AG08396 (cell line): ENCODE measurements at regions not wholly inside any gene's neighbourhood (a gene's known extent, or its start where the extent isn't known, plus 50 kb on each side); places are given as distances from the start of the nearest gene placed in this dataset.

Source experiments
- DNase-seq: peaks from one replicate; pipeline ENCODE4 v3.0.0; 2012; ENCODE audit warnings: low spot score, mixed read lengths

- no peak for DNase-seq
Observed at GRCh38 chr3:177813322-177813721, 616.0 kb upstream of the TBL1XR1 start.

- DNase-seq = peak; percentile 46
Observed at GRCh38 chr3:177816667-177817208, 619.5 kb upstream of the TBL1XR1 start.

GRCh38 chr3:177817751-177818150 is 620.5 kb upstream of the TBL1XR1 start:
- DNase-seq = no peak

- no peak for DNase-seq
Observed at GRCh38 chr3:177818712-177819240, 621.5 kb upstream of the TBL1XR1 start.

GRCh38 chr3:177820683-177821316 is 623.5 kb upstream of the TBL1XR1 start:
- no peak for DNase-seq

GRCh38 chr3:177822681-177823096 is 625.4 kb upstream of the TBL1XR1 start:
- no peak for DNase-seq

- no peak for DNase-seq
Observed at GRCh38 chr3:177823701-177824189, 626.5 kb upstream of the TBL1XR1 start.

- DNase-seq = peak; percentile 40
Observed at GRCh38 chr3:177824190-177824786, 627.0 kb upstream of the TBL1XR1 start.

- no peak for DNase-seq
Observed at GRCh38 chr3:177824841-177825240, 627.6 kb upstream of the TBL1XR1 start.

GRCh38 chr3:177826253-177826652 is 629.0 kb upstream of the TBL1XR1 start:
- DNase-seq = no peak

GRCh38 chr3:177827511-177828207 is 630.4 kb upstream of the TBL1XR1 start:
- DNase-seq = peak; percentile 20

- no peak for DNase-seq
Observed at GRCh38 chr3:177828208-177828565, 630.9 kb upstream of the TBL1XR1 start.

- no peak for DNase-seq
Observed at GRCh38 chr3:177830411-177830849, 633.1 kb upstream of the TBL1XR1 start.

- DNase-seq = no peak
Observed at GRCh38 chr3:177831361-177831760, 634.1 kb upstream of the TBL1XR1 start.

GRCh38 chr3:177832880-177833279 is 635.6 kb upstream of the TBL1XR1 start:
- DNase-seq = no peak

- no peak for DNase-seq
Observed at GRCh38 chr3:177833332-177833731, 636.0 kb upstream of the TBL1XR1 start.

GRCh38 chr3:177835008-177835407 is 637.7 kb upstream of the TBL1XR1 start:
- DNase-seq = peak; percentile 29

- peak; percentile 48 for DNase-seq
Observed at GRCh38 chr3:177835917-177836316, 638.6 kb upstream of the TBL1XR1 start.

- DNase-seq = no peak
Observed at GRCh38 chr3:177836671-177837070, 639.4 kb upstream of the TBL1XR1 start.

GRCh38 chr3:177837951-177838655 is 640.8 kb upstream of the TBL1XR1 start:
- no peak for DNase-seq

GRCh38 chr3:177838766-177839350 is 641.6 kb upstream of the TBL1XR1 start:
- DNase-seq = no peak

- DNase-seq = no peak
Observed at GRCh38 chr3:177842302-177842701, 645.0 kb upstream of the TBL1XR1 start.
